ENCODE measurements at regions not wholly inside any gene's neighbourhood (a gene's known extent, or its start where the extent isn't known, plus 50 kb on each side); places are given as distances from the start of the nearest gene placed in this dataset.

- TF ChIP-seq CTCF (IDR thresholded peaks at IDR 0.05) (no peak), REST (IDR thresholded peaks at IDR 0.05; ENCODE audit: insufficient read depth in 1 of 2, low read depth in 2 of 2, low read length in 1 of 2) (no peak)
Measured at GRCh38 chr16:85166699-85167588, 54.7 kb upstream of the CIBAR2 start.
